ENCODE measurements at regions not wholly inside any gene's neighbourhood (a gene's known extent, or its start where the extent isn't known, plus 50 kb on each side); places are given as distances from the start of the nearest gene placed in this dataset.

DNA sequence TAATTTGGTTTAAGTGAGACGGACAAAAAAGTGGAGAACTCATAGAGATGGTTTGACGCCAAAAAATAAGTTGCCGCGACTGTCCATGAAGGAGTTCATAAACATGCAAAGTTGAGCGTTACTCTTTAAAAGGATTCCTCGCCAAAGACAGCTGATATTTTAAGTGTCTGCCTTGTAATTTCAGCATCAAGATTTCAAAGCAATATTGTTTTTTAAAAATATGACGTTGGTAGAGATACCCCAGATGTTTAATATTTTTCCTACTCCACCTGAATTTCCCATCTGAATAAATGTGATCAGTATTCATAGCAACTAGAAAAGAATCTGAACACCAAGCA lies 155.0 kb downstream of the TUSC7 start:
- no peaks in the 10 kb centered on the region for H3K36me3 ChIP-seq
- no peak for TF ChIP-seq CTCF (IDR thresholded peaks at IDR 0.05; ENCODE audit: low read depth, low read length)
- no peaks in the 10 kb centered on the region for H3K9me3 ChIP-seq (ENCODE audit: low read depth)
- H3K27ac ChIP-seq: no peak overlapping the region
- H3K4me1 ChIP-seq (ENCODE audit: low read depth): peaks cover 5% of the 10 kb centered on the region
- no peaks in the 10 kb centered on the region for H3K27me3 ChIP-seq
- DNase-seq (ENCODE audit: low read depth in 1 of 2, low spot score in 1 of 2): no peak
- H3K4me3 ChIP-seq: no peak overlapping the region

DNA sequence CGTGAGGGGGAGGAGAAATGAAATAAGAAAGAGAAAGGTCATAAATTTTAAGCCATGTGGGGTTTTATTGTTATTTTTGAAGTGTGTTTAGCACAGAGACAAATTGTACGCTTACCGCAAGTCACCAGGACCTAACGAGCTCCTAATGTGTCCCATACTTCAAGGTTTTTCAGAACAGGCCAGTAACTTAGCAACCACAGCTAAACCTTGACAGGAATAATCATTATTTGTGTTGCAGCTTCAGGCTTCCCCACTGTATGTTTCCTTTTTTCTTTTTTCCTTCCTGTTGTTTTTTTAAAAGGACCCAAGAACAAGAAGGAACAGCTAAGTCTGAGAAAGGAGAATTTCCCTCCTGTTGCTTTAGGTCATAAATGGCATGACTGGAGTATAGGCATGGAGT lies 160.8 kb downstream of the TUSC7 start:
- no peak for TF ChIP-seq CTCF (IDR thresholded peaks at IDR 0.05; ENCODE audit: low read depth, low read length)
- Histone ChIP-seq H3K27ac (no peak overlapping the region), H3K36me3 (no peaks in the 10 kb centered on the region), H3K27me3 (no peaks in the 10 kb centered on the region), H3K4me3 (no peak overlapping the region), H3K4me1 (ENCODE audit: low read depth) (peaks cover 5% of the 10 kb centered on the region), H3K9me3 (ENCODE audit: low read depth) (no peaks in the 10 kb centered on the region)
- DNase-seq (ENCODE audit: low read depth in 1 of 2, low spot score in 1 of 2): no peak

DNA sequence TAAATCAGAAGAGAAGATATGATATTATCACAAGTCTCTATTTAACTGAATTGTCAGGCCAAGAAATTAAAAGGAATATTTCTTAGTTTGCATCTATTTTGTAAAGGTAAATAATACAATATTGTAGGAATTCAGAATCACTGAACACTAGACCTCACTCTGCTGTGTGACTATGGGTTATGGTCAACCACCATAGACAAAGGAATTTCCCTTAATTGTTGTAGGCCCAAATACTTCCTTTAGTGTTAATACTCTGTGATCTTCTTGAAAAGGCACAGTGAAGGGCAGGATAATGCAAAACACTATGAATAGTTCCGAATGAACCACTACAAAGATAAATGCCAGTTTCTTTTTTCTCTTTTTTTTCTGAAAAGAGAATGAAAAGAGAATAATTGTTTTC lies 162.3 kb downstream of the TUSC7 start:
- Histone ChIP-seq H3K27me3 (no peaks in the 10 kb centered on the region), H3K4me3 (no peak overlapping the region), H3K27ac (no peak overlapping the region), H3K9me3 (ENCODE audit: low read depth) (no peaks in the 10 kb centered on the region), H3K36me3 (no peaks in the 10 kb centered on the region), H3K4me1 (ENCODE audit: low read depth) (peaks cover 3% of the 10 kb centered on the region)
- no peak for TF ChIP-seq CTCF (IDR thresholded peaks at IDR 0.05; ENCODE audit: low read depth, low read length)
- no peak for DNase-seq (ENCODE audit: low read depth in 1 of 2, low spot score in 1 of 2)

DNA sequence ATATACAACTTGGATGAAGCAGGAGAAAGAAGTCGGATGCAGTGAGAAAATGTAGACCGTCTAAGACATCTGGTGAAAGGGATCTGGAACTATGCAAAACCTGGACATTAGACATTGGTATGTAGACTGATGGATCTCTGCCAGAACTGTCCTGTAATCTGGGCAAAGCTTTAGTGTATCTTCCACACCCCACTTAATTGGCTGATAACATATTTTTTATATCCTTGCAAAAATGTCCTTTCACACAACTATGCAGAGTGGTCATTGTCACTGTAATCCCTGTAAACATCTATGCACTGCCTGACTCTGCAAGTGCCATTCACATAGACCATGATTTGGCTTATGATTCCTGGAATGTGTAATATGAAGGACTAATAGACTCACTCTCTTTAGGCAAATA lies 163.1 kb downstream of the TUSC7 start:
- H3K36me3 ChIP-seq: no peaks in the 10 kb centered on the region
- H3K27ac ChIP-seq: no peak overlapping the region
- no peak for TF ChIP-seq CTCF (IDR thresholded peaks at IDR 0.05; ENCODE audit: low read depth, low read length)
- H3K27me3 ChIP-seq: no peaks in the 10 kb centered on the region
- DNase-seq (ENCODE audit: low read depth in 1 of 2, low spot score in 1 of 2): no peak
- H3K4me3 ChIP-seq: no peak overlapping the region
- H3K9me3 ChIP-seq (ENCODE audit: low read depth): no peaks in the 10 kb centered on the region
- H3K4me1 ChIP-seq (ENCODE audit: low read depth): no peaks in the 10 kb centered on the region

DNA sequence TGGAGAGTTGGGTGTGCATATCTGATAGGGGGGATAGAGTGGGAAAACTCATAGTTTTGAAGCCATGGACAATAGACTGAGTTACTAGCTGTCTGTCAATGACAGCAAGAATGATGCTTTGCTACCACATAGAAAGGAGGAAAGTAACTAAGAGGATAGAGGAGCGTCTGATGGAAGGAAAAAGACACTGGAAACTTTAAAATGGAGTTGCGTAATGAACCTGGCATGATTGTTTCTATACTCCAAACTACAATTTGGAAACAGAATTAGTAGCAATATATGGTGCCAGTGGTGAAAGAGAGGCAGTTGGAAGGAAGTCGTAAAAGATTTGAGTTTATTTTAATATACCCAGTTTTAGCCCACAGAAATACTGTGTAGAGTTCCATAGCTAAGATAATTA lies 163.6 kb downstream of the TUSC7 start:
- Histone ChIP-seq H3K27me3 (no peaks in the 10 kb centered on the region), H3K4me1 (ENCODE audit: low read depth) (no peaks in the 10 kb centered on the region), H3K36me3 (no peaks in the 10 kb centered on the region), H3K27ac (no peak overlapping the region), H3K4me3 (no peak overlapping the region), H3K9me3 (ENCODE audit: low read depth) (no peaks in the 10 kb centered on the region)
- no peak for TF ChIP-seq CTCF (IDR thresholded peaks at IDR 0.05; ENCODE audit: low read depth, low read length)
- DNase-seq (ENCODE audit: low read depth in 1 of 2, low spot score in 1 of 2): no peak

GRCh38 chr3:116877968-116878367 lies 168.4 kb downstream of the TUSC7 start:
- Histone ChIP-seq H3K9me3 (ENCODE audit: low read depth) (no peaks in the 10 kb centered on the region), H3K27me3 (no peaks in the 10 kb centered on the region), H3K36me3 (no peaks in the 10 kb centered on the region), H3K4me3 (no peak overlapping the region), H3K4me1 (ENCODE audit: low read depth) (peaks cover 6% of the 10 kb centered on the region), H3K27ac (no peak overlapping the region)
- TF ChIP-seq CTCF (IDR thresholded peaks at IDR 0.05; ENCODE audit: low read depth, low read length): no peak
- DNase-seq (ENCODE audit: low read depth in 1 of 2, low spot score in 1 of 2): no peak

Data from cardiac muscle cell (in vitro differentiated cells and primary cell).